OCI-LY1 (cell line): ENCODE measurements at regions not wholly inside any gene's neighbourhood (a gene's known extent, or its start where the extent isn't known, plus 50 kb on each side); places are given as distances from the start of the nearest gene placed in this dataset.

Experiments
- H2AFZ ChIP-seq: fragments of 200-600 bp; sonication (generic), shearing (Covaris generic); 2 replicates; pipeline ENCODE4 v1.6.0; 2014; ENCODE audit warnings: antibody characterized with exemption, mild to moderate bottlenecking, low read length
- H3F3A ChIP-seq: fragments of 200-600 bp; sonication (generic), shearing (Covaris generic); 2 replicates; pipeline ENCODE4 v1.6.0; 2014; ENCODE audit warnings: mild to moderate bottlenecking, antibody characterized with exemption, low read length, moderate library complexity; ENCODE audit not compliant: insufficient read depth
- H3K27ac ChIP-seq: fragments of 200-600 bp; sonication (generic); 2 replicates; pipeline ENCODE4 v1.5.1; 2014; ENCODE audit warnings: low read length, mixed run types, mild to moderate bottlenecking, low read depth; ENCODE audit not compliant: poor library complexity, severe bottlenecking
- H3K27me3 ChIP-seq: fragments of 200-600 bp; sonication (generic); 2 replicates; pipeline ENCODE4 v1.6.0; 2014; ENCODE audit warnings: antibody characterized with exemption, mild to moderate bottlenecking, low read length, moderate library complexity; ENCODE audit not compliant: insufficient read depth
- H3K36me3 ChIP-seq: fragments of 200-600 bp; sonication (generic); 2 replicates; pipeline ENCODE4 v1.6.1; 2014; ENCODE audit warnings: mild to moderate bottlenecking, antibody characterized with exemption, low read length, moderate library complexity, mixed read lengths; ENCODE audit not compliant: insufficient read depth
- H3K4me1 ChIP-seq: fragments of 200-600 bp; sonication (generic); 2 replicates; pipeline ENCODE4 v1.5.1; 2014; ENCODE audit warnings: mild to moderate bottlenecking, low read length, moderate library complexity; ENCODE audit not compliant: insufficient read depth, severe bottlenecking
- H3K4me2 ChIP-seq: fragments of 200-600 bp; sonication (generic), shearing (Covaris generic); 2 replicates; pipeline ENCODE4 v1.6.1; 2014; ENCODE audit warnings: low read length
- H3K4me3 ChIP-seq: fragments of 200-600 bp; sonication (generic); 2 replicates; pipeline ENCODE4 v1.5.1; 2014; ENCODE audit warnings: low read length, low read depth, mild to moderate bottlenecking, mixed read lengths; ENCODE audit not compliant: poor library complexity, severe bottlenecking
- H3K79me2 ChIP-seq: fragments of 200-600 bp; shearing (Covaris generic); 2 replicates; pipeline ENCODE4 v1.6.1; 2016; ENCODE audit warnings: mixed run types, low read length, mixed read lengths; ENCODE audit not compliant: insufficient read depth
- H3K9ac ChIP-seq: fragments of 200-600 bp; sonication (generic), shearing (Covaris generic); 2 replicates; pipeline ENCODE4 v1.6.1; 2014; ENCODE audit warnings: mild to moderate bottlenecking, low read length, mixed read lengths
- H3K9me2 ChIP-seq: fragments of 200-600 bp; sonication (generic), shearing (Covaris generic); 2 replicates; pipeline ENCODE4 v1.6.1; 2014; ENCODE audit warnings: low read depth, mild to moderate bottlenecking, low read length, mixed read lengths
- H3K9me3 ChIP-seq: fragments of 200-600 bp; shearing (Covaris generic); 2 replicates; pipeline ENCODE4 v1.6.1; 2014; ENCODE audit warnings: low read length, mixed read lengths
- H4K20me1 ChIP-seq: fragments of 200-600 bp; sonication (generic), shearing (Covaris generic); 2 replicates; pipeline ENCODE4 v1.6.0; 2016; ENCODE audit warnings: mild to moderate bottlenecking, low read length; ENCODE audit not compliant: insufficient read depth
- EZH2 ChIP-seq: fragments of 200-600 bp; sonication (generic), shearing (Covaris generic); IDR thresholded peaks from 2 replicates; pipeline ENCODE4 v1.8.0; 2017; ENCODE audit warnings: borderline replicate concordance, mixed run types, mild to moderate bottlenecking, antibody characterized with exemption, low read length, moderate library complexity, mixed read lengths
- TF ChIP-seq, protein P1 (sequence below): fragments of 200-600 bp; sonication (generic), shearing (Covaris generic); IDR thresholded peaks from 2 replicates; pipeline ENCODE4 v1.5.1; 2017; ENCODE audit warnings: mild to moderate bottlenecking, antibody characterized with exemption, low read length, moderate library complexity, mixed read lengths

DNA sequence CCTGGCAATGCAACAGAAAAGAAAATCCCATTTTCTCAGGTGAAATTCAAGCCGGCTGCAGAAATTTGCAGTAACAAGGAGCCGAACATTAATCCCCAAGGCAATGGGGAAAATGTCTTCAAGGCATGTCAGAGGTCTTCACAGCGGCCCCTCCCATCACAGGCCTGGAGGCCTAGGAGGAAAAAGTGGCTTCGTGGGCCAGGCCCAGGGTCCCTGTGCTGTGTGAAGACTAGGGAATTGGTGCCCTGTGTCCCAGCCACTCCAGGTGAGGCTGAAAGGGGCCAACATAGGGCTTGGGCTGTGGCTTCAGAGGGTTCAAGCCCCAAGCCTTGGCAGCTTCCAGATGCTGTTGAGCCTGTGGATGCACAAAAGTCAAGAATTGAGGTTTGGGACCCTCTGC is 111.7 kb downstream of the CD24 start:
- no peak overlapping the region for H3K4me3 ChIP-seq
- H3K4me1 ChIP-seq, result no peaks in the 10 kb centered on the region
- no peak overlapping the region for H3K4me2 ChIP-seq
- peaks cover 27% of the 10 kb centered on the region for H3K9me3 ChIP-seq
- H3K36me3 ChIP-seq, result no peaks in the 10 kb centered on the region
- TF ChIP-seq EZH2, result no peak
- TF ChIP-seq, protein P1, sequence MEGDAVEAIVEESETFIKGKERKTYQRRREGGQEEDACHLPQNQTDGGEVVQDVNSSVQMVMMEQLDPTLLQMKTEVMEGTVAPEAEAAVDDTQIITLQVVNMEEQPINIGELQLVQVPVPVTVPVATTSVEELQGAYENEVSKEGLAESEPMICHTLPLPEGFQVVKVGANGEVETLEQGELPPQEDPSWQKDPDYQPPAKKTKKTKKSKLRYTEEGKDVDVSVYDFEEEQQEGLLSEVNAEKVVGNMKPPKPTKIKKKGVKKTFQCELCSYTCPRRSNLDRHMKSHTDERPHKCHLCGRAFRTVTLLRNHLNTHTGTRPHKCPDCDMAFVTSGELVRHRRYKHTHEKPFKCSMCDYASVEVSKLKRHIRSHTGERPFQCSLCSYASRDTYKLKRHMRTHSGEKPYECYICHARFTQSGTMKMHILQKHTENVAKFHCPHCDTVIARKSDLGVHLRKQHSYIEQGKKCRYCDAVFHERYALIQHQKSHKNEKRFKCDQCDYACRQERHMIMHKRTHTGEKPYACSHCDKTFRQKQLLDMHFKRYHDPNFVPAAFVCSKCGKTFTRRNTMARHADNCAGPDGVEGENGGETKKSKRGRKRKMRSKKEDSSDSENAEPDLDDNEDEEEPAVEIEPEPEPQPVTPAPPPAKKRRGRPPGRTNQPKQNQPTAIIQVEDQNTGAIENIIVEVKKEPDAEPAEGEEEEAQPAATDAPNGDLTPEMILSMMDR, result no peak
- H3K79me2 ChIP-seq, result no peaks in the 10 kb centered on the region
- H4K20me1 ChIP-seq, result no peaks in the 10 kb centered on the region
- H3F3A ChIP-seq, result no peaks in the 10 kb centered on the region
- H3K27me3 ChIP-seq, result no peaks in the 10 kb centered on the region
- H3K9me2 ChIP-seq, result no peaks in the 10 kb centered on the region
- H2AFZ ChIP-seq, result no peak overlapping the region
- H3K27ac ChIP-seq, result no peak overlapping the region
- no peak overlapping the region for H3K9ac ChIP-seq

DNA sequence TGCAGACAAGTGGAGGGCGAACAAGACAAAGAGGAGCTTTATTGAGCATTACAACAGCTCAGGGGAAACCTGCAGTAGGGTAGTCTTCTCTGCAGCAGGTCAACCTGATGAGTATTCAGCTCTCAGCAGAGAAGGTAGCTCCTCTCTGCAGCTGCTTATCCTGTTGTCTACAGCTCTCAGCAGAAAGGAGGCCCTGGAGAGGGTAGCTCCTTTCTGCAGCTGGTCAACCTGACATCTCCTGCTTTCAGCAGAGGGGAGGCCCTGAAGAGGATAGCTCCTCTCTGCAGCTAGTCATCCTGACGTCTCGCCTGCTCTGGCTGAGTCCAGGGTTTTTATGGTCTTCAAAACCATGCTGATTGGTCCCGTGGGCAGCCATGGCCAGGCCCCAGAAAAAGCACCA is 113.6 kb downstream of the CD24 start:
- H3K27me3 ChIP-seq, result no peaks in the 10 kb centered on the region
- no peak overlapping the region for H3K9ac ChIP-seq
- H3K4me1 ChIP-seq, result no peaks in the 10 kb centered on the region
- H3K4me3 ChIP-seq, result no peak overlapping the region
- no peak overlapping the region for H3K4me2 ChIP-seq
- H3F3A ChIP-seq, result no peaks in the 10 kb centered on the region
- H3K79me2 ChIP-seq, result no peaks in the 10 kb centered on the region
- no peaks in the 10 kb centered on the region for H3K36me3 ChIP-seq
- H3K27ac ChIP-seq, result no peak overlapping the region
- H4K20me1 ChIP-seq, result no peaks in the 10 kb centered on the region
- TF ChIP-seq, protein P1, result no peak
- no peak for TF ChIP-seq EZH2
- peaks cover 25% of the 10 kb centered on the region for H3K9me3 ChIP-seq
- H3K9me2 ChIP-seq, result no peaks in the 10 kb centered on the region
- no peak overlapping the region for H2AFZ ChIP-seq

DNA sequence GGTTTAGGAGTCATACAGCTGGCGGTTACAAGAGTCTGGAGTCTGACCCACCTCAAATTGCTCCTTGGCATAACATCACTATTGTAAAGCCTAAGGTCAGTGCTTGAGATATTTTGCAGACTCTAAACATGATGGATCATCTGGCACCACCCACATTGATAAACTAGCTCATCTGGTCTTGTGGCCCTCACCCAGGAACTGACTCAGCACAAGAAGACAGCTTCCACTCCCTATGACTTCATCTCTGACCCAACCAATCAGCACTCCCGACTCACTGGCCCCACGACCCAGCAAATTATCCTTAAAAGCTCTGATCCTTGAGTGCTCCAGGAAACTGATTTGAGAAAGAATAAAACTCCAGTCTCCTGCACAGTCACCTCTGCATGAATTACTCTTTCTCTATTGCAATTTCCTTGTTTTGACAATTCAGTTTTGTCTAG is 115.9 kb downstream of the CD24 start:
- H3K9me3 ChIP-seq, result peaks cover 21% of the 10 kb centered on the region
- no peak overlapping the region for H3K4me2 ChIP-seq
- H3K4me1 ChIP-seq, result no peaks in the 10 kb centered on the region
- H3K79me2 ChIP-seq, result no peaks in the 10 kb centered on the region
- no peaks in the 10 kb centered on the region for H3F3A ChIP-seq
- TF ChIP-seq, protein P1, result no peak
- TF ChIP-seq EZH2, result no peak
- no peaks in the 10 kb centered on the region for H4K20me1 ChIP-seq
- H3K4me3 ChIP-seq, result no peak overlapping the region
- H2AFZ ChIP-seq, result no peak overlapping the region
- no peaks in the 10 kb centered on the region for H3K36me3 ChIP-seq
- no peaks in the 10 kb centered on the region for H3K9me2 ChIP-seq
- H3K27me3 ChIP-seq, result no peaks in the 10 kb centered on the region
- no peak overlapping the region for H3K27ac ChIP-seq
- H3K9ac ChIP-seq, result no peak overlapping the region
